ENCODE measurements at regions not wholly inside any gene's neighbourhood (a gene's known extent, or its start where the extent isn't known, plus 50 kb on each side); places are given as distances from the start of the nearest gene placed in this dataset.
"Not testable (repeated sequence)": the region's sequence is repeated elsewhere in the genome, so short reads cannot be mapped to it uniquely, and the experiment has no call there.

DNA sequence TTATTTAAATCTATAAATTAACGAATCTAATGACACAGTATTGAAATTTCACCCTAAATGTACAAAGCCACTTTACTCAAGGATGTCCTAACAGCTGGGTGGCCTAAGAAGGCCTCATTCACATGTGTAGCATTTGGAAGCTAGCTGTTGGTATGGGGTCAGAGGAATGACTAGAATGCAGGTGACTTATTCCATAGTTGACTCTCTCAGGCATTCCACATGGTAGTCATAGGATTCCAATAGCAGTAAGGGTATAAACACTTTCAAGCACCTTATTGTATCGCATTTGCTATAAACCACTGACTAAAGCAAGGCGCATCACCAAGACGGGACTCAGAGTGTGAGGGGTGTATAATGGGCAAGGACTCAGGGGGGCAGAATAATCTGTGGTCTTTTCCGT is 294.8 kb upstream of the EPHA3 start:
- no peak for DNase-seq (ENCODE audit: insufficient read length)
- no peak for TF ChIP-seq TAF1 (IDR thresholded peaks at IDR 0.05; ENCODE audit: borderline replicate concordance, low read depth, low read length)
- no peak for TF ChIP-seq POLR2A (IDR thresholded peaks at IDR 0.05; ENCODE audit: low read depth, low read length)
- FAIRE-seq = no peak

DNA sequence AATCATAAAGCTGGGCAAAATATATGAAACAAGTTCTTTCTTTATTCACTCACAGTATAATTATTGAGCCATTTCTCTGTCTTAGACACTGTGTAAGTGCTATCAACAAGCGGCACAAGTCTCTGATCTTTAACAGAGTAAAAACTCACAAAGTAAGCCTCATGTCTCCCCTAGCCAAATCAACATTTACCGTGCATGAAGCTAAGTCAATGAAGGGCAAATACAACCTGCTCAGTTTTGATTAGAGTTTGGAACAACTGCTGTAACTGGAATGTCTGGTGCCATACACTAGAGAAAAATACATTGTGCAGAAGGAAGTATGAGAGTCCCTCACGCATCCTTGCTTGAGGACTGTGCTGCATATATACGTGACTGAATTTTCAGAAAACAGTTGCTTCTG is 291.0 kb upstream of the EPHA3 start:
- TF ChIP-seq POLR2A (IDR thresholded peaks at IDR 0.05; ENCODE audit: low read depth, low read length) (no peak), TAF1 (IDR thresholded peaks at IDR 0.05; ENCODE audit: borderline replicate concordance, low read depth, low read length) (no peak), POLR2AphosphoS5 (IDR thresholded peaks at IDR 0.05; ENCODE audit: low read depth, low read length) (no peak)
- no peak for FAIRE-seq
- DNase-seq (ENCODE audit: insufficient read length) = no peak

DNA sequence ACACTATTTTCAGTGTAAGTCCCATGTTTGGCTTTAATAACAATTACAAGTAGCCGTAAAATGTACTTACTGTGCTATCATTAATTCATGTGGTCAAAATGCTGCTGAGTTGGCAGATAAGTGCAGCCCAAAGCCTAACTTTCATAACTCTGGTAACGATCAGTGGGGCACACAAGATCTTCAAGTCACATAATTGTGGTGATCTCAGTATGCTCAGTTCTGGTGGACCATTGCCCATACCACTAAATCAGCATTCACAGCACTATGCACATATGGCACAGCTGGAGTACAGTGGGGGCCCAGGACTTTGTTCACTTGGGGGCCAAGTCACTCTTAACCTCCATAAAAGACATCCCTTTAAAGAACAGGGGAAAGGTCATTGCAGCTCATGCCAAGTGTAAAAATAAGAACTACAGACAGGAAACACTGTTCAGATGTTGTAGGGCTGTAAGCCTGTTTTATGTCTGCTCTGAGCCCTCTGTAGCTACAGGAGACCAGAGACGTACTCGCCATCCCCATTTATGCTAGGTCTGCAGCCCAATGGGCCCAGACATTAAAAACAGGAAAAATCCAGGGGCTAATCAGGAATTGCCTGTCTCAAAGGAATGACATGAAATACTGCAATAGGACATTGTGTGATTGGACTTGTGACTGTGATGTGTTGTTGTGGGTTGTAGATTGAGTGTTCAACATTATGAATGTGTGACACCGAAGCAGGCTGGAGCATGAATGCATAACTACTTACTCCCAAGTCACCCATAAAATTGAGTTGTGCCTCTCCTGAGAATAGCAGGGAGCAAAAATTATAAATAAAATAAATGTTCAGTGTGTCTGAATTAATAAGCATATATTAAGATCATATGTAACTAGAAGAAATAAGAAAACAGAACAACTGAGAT is 282.5 kb upstream of the EPHA3 start:
- no peak for DNase-seq (ENCODE audit: insufficient read length)
- FAIRE-seq = no peak
- TF ChIP-seq POLR2AphosphoS5 (IDR thresholded peaks at IDR 0.05; ENCODE audit: low read depth, low read length) (no peak), POLR2A (IDR thresholded peaks at IDR 0.05; ENCODE audit: low read depth, low read length) (no peak), TAF1 (IDR thresholded peaks at IDR 0.05; ENCODE audit: borderline replicate concordance, low read depth, low read length) (no peak)

DNA sequence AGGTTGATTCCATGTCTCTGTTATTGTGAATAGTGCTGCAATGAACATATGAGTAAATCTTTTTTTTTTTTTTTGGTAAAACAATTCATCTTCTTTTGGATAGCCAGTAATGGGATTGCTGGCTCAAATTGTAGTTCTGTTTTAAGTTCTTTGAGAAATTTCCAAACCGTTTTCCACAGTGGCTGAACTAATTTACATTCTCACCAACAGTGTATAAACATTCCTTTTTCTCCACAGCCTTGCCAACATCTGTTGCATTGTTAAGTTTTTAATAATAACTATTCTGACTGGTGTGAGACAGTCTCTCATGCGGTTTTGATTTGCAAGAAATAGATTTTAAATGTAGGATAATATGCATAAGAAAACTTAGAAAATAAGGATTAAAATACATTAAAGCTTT is 279.0 kb upstream of the EPHA3 start:
- FAIRE-seq (no peak), DNase-seq (ENCODE audit: insufficient read length) (no peak)
- no peak for TF ChIP-seq POLR2AphosphoS5 (IDR thresholded peaks at IDR 0.05; ENCODE audit: low read depth, low read length)

DNA sequence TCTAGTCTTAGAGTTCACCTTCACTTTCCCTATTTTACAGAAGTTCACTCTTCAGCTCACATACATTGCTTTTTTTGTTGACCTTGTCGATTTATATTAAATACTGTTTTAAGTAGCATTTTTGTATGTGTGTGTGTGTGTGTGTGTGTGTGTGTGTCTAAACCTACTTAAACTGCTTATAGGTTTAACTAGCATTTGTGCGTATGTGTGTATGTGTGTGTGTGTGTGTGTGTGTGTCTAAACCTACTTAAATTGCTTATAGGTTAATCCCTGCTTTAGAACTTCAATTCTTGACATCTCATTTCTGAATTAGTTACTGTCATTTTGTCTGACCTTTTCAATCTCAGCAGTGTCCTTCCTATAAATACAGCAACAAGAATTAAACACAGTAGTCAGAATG is 254.8 kb upstream of the EPHA3 start:
- no peak for TF ChIP-seq TAF1 (IDR thresholded peaks at IDR 0.05; ENCODE audit: borderline replicate concordance, low read depth, low read length)
- no peak for TF ChIP-seq POLR2A (IDR thresholded peaks at IDR 0.05; ENCODE audit: low read depth, low read length)
- TF ChIP-seq POLR2AphosphoS5 (IDR thresholded peaks at IDR 0.05; ENCODE audit: low read depth, low read length) = no peak
- FAIRE-seq (no peak), DNase-seq (ENCODE audit: insufficient read length) (no peak)

DNA sequence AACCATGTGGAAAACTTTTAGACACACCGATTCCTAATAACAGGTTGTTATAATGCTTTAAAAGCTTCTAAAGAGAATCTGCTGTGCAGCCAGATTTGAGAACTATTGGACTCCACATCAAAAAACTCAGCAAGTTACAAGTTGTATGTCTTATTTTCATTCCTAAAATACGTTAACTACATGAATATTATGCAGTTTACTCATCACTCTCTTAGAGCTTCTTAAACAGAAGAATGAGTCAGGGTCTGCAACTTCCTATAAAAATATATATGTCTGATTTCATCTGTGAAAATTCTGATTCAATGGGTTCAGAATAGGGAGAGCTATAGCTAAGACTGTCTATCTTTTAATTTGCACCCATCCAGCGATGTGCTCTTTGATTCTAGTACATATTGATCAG is 244.2 kb upstream of the EPHA3 start:
- no peak for FAIRE-seq
- no peak for DNase-seq (ENCODE audit: insufficient read length)
- TF ChIP-seq POLR2A (IDR thresholded peaks at IDR 0.05; ENCODE audit: low read depth, low read length) = no peak
- no peak for TF ChIP-seq POLR2AphosphoS5 (IDR thresholded peaks at IDR 0.05; ENCODE audit: low read depth, low read length)
- TF ChIP-seq TAF1 (IDR thresholded peaks at IDR 0.05; ENCODE audit: borderline replicate concordance, low read depth, low read length) = no peak

DNA sequence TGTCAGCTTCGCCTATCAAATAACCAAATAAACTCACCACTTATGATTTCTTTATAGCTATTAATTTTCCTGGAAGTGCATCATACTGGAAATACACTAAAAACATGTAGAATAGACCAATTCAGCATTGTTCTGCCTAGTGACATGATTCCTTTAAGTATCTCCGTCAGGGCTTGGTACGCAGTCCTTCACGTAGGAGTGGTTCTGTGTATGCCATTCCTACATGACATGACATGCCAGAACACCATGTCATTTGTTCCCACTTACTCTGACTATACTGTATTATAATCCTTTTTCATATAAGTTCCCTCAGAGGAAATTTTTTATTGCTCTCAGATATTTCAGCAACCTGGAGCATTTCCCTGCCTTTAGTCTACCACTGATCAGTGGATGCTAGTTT is 230.7 kb upstream of the EPHA3 start:
- no peak for TF ChIP-seq POLR2AphosphoS5 (IDR thresholded peaks at IDR 0.05; ENCODE audit: low read depth, low read length)
- TF ChIP-seq TAF1 (IDR thresholded peaks at IDR 0.05; ENCODE audit: borderline replicate concordance, low read depth, low read length) = no peak
- no peak for TF ChIP-seq POLR2A (IDR thresholded peaks at IDR 0.05; ENCODE audit: low read depth, low read length)
- FAIRE-seq = no peak
- DNase-seq (ENCODE audit: insufficient read length) = no peak

DNA sequence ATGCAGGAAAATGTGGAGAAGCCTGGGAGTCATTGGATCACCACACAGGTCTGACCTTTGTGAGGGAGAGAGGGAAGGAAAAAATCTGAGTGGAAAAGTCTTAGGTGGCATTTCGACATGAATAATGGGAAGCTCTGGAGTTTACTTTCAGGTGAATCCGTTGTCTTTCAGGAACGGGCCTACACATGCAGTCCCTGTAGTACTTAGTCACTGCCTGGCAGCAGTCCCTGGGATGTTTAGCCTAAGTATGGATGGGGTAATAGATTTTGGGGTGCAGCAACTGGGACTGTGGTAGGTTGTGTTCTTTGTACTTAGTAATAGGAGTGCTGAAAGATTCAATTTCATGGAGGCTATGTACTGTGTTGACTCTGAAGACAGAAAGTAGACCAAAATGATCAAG is 227.5 kb upstream of the EPHA3 start:
- no peak for TF ChIP-seq POLR2A (IDR thresholded peaks at IDR 0.05; ENCODE audit: low read depth, low read length)
- no peak for TF ChIP-seq TAF1 (IDR thresholded peaks at IDR 0.05; ENCODE audit: borderline replicate concordance, low read depth, low read length)
- TF ChIP-seq POLR2AphosphoS5 (IDR thresholded peaks at IDR 0.05; ENCODE audit: low read depth, low read length) = no peak
- DNase-seq (ENCODE audit: insufficient read length) (no peak), FAIRE-seq (no peak)

DNA sequence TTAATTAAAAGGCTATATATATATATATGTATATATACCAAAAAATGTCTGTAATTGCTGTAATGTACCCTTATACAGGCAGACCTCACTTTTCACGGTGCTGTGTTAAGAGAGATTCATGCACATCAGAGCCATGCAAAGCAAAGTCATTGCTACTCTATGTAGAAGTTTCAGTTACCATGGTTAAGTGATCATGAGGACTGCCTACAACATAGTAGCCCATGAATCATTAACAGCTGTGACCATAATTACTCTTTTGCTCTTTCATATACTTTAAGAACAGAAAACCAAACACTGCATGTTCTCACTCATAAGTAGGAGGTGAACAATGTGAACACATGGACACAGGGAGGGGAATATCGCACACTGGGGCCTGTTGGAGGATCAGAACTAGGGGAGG is 225.3 kb upstream of the EPHA3 start:
- TF ChIP-seq TAF1 (IDR thresholded peaks at IDR 0.05; ENCODE audit: borderline replicate concordance, low read depth, low read length) = no peak
- TF ChIP-seq POLR2A (IDR thresholded peaks at IDR 0.05; ENCODE audit: low read depth, low read length) = no peak
- TF ChIP-seq POLR2AphosphoS5 (IDR thresholded peaks at IDR 0.05; ENCODE audit: low read depth, low read length) = no peak
- FAIRE-seq = no peak
- no peak for DNase-seq (ENCODE audit: insufficient read length)

DNA sequence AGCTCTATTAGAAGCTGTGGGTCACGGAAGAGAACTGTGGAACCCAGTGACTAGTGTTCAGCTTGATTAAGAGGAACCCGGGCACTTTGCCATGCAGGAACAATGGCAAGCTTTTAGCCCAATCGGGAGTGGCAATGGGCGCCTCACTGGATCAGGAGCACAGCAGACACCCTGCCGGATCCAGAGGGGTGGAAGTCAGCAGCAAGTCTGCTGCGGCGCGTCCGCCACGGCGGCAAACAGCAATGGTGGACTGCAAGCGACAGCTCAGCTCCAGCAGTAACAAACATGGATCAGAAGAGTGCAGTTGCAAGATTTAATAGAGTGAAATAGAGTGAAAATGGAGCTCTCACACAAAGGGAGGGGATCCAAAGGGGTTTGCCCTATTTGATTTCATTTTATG is 220.8 kb upstream of the EPHA3 start:
- not testable (repeated sequence) for DNase-seq (ENCODE audit: insufficient read length); FAIRE-seq

DNA sequence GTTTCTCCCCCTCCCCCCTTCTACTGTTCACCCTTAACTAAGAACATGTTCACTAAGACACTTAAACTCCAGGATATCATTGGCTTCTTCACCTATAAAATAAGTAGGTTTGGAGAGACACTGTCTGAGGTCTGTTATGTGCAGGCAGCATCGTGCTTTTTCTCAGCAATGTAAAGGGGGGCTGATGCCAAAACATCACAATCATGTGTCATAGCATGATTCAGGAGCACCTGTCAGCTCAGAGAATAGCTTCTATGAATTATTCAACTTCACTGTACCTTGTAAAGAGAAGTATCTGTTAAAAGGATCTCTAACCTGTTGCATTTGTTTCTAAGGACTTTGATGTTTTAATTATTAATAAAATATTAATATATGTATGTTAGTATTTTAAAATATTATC is 211.4 kb upstream of the EPHA3 start:
- TF ChIP-seq TAF1 (IDR thresholded peaks at IDR 0.05; ENCODE audit: borderline replicate concordance, low read depth, low read length) (no peak), POLR2A (IDR thresholded peaks at IDR 0.05; ENCODE audit: low read depth, low read length) (no peak), POLR2AphosphoS5 (IDR thresholded peaks at IDR 0.05; ENCODE audit: low read depth, low read length) (no peak)
- FAIRE-seq = no peak
- no peak for DNase-seq (ENCODE audit: insufficient read length)

DNA sequence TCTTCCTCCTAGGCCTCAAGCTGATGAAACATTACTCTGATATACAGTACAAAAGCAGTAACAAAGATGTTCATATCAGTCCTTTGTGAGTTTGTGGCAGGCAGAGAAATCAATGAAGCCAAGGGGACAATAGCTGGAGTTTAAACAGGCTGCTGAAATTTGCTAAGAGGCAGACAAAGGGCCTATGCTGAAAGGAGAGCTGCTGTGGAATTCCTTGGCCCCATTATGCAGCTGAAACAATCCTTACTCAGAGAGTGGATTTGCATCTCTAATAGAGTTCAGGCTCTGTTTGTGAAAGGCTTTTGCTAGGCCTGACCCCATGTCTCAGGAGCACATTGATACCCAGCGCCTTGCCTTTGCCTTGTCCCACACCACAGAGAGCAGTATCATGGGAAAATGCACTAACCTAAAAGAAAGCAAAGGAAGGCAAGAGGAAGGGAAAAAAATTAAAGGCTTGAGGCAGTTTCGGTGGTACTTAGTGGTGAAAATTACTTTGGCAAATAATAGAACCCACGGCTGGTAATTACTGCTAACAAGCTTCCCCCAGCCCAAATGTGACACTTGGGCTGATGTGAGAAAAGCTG is 195.0 kb upstream of the EPHA3 start:
- DNase-seq (ENCODE audit: insufficient read length) (no peak), FAIRE-seq (no peak)
- TF ChIP-seq TAF1 (IDR thresholded peaks at IDR 0.05; ENCODE audit: borderline replicate concordance, low read depth, low read length) (no peak), POLR2AphosphoS5 (IDR thresholded peaks at IDR 0.05; ENCODE audit: low read depth, low read length) (no peak), POLR2A (IDR thresholded peaks at IDR 0.05; ENCODE audit: low read depth, low read length) (no peak)

Measured in GM12892 (cell line).